Limb (tissue), 2 donors: ENCODE measurements at regions not wholly inside any gene's neighbourhood (a gene's known extent, or its start where the extent isn't known, plus 50 kb on each side); places are given as distances from the start of the nearest gene placed in this dataset.

ENCODE experiments used
- DNase-seq, 2 donors: peaks; one replicate each; pipeline ENCODE4 v3.0.0-alpha.2; 2016; ENCODE audit errors: extremely low spot score in 2 of 2

DNA sequence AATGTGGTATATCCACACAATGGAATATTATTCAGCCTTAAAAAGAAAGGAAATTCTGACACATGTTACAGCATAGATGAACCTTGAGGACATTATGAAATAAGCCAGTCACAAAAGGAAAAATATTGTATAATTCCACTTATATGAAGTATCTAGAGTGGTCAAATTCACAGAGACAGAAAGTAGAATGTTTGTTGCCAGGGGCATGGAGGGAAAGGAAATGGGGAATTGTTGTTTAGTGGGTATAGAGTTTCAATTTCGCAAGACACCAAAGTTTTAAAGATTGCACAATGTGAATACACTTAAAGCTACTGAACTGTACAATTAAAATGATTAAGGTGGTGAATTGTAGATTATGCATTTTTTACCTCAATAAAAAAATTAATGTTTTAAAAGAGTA lies 92.9 kb downstream of the TXNL1 start:
- DNase-seq = no peak

DNA sequence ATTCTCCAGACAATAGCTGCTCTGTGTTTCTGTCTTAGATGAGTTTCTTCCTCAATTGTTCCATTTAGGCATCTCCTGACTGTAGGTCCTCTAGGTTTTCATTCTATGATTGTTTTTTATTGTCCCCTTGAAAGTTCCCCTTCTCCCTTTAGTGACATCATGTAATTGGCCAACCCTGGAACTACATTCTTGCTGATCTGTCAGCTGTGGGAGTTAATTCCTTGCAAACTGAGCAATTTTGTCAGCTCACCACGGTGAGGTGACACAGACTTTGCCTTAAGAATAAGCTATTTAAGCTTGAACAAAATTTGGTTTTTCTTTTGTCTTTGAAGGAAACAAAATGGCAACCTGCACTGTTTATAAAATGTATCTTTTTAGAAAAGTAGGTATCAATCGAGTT lies 95.9 kb downstream of the TXNL1 start:
- DNase-seq = no peak

DNA sequence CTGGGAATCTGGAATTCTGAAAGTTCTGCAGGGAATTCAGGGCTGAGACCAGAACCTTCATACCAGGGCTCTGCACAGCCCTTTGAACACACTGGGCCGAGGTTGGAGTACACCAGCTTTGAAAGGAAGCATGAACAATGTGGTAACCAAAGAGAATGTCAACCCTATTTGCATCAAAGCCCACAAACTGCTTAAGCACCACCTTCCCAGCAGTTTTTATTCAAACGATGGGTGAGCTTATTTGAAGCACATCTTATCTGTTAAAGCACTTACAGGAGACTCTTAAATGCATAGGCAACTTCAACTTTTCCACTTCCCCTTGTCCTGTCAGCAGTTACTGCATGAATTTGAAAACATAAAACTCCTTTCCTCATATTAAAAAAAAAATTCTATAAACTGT lies 96.6 kb downstream of the TXNL1 start:
- DNase-seq = no peak

DNA sequence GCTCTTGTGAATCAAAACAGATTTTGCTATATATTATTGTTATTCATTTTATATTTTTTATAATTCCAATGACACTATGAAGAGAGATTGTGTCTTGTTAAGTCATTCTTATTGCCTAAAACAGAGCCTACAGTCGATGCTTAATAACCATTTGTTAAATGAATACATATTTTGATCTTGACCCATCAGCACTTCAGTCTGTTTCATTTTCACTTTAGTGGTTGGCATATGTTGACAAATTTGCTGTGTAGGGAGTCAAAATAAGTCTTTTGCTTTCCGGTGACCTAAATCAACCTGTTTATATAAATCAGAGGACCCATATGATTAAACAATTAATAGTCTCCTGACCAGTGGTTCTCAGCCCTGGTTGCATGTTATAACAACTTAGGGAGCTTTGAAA lies 97.1 kb downstream of the TXNL1 start:
- no peak for DNase-seq

DNA sequence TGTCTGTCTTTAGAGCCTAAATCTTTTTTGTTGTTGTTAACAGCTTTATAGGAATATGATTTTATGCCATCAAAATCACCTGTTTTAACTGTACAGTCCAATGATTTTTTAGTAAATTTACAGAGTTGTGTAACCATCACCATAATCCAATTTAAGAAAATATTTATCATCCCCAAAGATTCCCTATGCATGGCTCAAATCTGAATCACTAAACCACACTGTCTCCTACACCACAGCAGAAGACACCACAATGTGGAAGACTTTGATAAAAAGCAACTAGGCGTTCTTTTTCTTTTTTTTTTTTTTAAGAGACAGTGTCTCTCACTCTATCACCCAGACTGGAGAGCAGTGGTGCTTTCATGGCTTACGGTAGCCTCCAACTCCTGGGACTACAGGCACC lies 99.6 kb downstream of the TXNL1 start:
- DNase-seq = no peak

GRCh38 chr18:56532176-56532840 lies 106.1 kb downstream of the TXNL1 start:
- DNase-seq = no peak

DNA sequence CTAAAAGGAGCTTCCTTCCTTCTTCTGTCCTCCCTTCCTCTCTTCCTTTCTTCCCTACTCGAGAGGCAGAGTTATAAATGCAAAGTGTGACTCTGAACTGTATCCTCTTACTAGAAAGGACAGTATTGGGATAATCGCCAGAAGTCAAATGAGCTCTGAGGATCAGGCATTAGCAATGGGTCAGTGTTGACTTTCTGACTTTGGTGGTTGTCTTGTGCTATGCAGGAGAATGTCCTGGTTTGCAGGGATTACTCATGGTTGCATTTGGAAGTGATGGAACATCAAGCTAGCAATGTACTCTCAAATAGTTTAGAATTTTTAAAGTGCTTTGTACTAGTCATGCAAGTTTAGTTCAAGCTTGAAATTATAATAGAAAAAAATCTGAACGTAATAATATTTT lies 115.6 kb downstream of the TXNL1 start:
- DNase-seq = no peak

GRCh38 chr18:56521263-56521662 lies 117.1 kb downstream of the TXNL1 start:
- DNase-seq = no peak

- no peak for DNase-seq
Measured at GRCh38 chr18:56517761-56518160, 120.6 kb downstream of the TXNL1 start.

DNA sequence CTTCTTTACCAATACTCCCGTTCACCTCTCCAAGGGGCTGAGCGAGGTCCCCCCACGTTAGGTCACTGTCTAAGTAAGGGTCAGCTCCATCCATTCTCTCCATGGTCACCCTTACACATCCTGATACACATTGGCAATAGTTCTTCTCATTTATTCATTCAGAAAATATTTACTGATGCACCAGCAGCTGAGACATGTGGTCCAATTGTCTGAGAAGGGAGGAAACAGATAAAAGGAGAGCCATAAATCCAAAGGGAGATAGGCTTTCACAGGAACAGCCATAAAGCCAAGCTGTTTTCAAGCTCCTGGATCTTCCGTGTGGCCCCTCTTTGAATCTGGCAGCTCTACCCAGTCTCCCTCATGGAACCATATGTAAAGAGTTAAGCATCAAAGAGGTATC lies 121.2 kb downstream of the TXNL1 start:
- peak in 1 of 2 donors; percentile 24 for DNase-seq

GRCh38 chr18:56516789-56517188 lies 121.6 kb downstream of the TXNL1 start:
- peak in 1 of 2 donors; percentile 44 for DNase-seq

DNA sequence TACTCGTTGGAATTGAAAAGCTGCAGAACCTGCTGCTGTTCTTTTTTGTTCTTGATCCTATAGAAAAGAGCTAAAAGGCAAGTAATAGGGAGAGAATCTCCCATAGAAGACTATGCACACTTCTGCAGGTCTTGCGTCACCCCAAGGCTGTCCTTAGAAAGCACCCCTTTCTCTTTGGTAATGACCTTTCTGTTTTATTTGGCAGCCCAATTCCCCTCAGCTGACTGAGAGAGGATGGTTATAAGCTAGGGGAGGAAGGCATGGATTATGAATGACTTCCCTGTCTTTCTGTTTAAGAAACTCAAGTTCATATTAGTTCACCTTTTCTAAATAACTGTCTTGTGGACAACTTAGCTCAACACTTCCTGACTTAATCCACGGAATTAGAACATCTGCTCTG lies 122.9 kb downstream of the TXNL1 start:
- no peak for DNase-seq

- no peak for DNase-seq
Measured at GRCh38 chr18:56511996-56512395, 126.4 kb downstream of the TXNL1 start.

GRCh38 chr18:56510108-56510507 lies 128.3 kb downstream of the TXNL1 start:
- no peak for DNase-seq

DNA sequence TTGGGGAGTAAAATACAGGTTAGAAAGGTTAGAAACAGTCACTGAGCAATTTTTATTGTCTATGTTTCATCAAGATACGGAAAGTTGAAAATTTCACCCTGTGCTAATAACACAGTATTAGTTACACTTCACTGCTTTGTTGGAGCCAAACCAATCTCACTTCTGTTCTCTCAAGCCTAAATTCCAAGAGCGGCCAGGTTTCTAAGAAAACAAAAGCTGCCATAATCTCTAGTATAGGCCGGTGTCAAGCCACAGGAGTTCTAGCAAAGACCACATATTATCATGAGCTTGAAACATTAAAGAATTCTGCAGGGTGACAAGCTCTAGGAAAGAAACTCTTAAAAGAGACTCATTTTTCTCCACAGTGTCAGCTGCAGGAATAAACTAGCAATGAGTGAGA lies 128.7 kb downstream of the TXNL1 start:
- DNase-seq = no peak

DNA sequence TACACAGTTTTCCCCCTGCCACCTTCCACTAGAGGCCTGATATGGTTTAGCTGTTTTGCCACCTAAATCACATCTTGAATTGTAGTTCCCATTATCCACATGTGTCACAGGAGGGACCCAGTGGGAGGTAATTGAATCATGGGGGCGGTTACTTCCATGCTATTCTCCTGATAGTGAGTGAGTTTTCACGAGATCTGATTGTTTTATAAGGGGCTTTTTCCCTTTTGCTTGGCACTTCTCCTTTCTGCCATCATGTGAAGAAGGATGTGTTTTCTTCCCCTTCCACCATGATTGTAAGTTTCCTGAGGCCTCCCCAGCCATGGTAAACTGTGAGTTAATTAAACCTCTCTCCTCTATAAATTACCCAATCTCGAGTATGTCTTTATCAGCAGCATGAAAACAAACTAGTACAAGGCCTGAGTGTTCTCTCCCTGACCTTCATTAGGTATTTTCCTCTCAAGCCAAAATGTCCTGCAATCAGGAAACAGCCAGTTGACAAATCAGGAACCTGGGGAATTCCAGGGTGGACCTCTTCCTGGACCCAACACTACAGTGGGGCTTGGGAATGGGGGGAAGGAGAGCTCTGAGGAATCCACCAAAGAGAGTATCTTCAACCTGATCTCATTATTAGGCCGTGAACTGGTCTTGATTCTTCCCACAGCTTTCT lies 129.9 kb downstream of the TXNL1 start:
- DNase-seq = no peak

DNA sequence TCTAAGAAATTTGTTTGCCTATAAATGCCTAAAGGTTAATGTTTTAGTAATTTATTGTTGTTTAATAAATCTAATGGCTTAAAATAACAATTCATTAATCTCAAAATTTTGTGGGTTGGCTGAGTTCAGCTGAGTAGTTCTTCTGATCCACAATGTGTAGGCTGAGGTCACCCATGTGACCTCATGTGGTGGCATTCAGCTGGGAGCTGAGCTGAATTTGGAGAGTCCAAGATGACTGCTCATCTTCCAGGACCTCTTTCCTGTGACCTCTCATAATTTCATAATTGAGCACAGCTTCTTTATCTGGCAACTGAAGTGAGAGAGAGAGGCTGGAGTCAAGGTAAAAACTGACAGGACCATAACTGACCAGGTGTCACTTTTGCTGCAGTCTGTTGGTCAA lies 132.4 kb downstream of the TXNL1 start:
- no peak for DNase-seq

GRCh38 chr18:56505293-56505692 lies 133.1 kb downstream of the TXNL1 start:
- no peak for DNase-seq

DNA sequence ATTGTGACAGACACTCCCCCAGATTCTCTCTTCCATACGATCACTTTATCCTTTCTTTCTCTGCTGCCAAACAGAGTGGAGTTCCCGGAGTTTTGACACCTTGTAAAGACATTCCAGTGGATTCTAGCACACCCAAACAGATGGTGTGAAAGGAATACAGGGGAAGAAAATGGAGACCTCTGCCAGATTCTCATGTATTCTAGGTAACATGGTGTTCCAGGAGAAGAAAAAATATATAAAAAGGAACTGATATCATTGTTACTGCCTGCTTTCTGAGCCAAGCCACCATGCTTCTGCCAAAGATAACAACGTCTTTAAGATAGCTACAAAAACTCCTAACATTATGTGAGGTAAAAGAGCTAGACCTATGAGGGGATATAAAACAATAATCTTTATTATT lies 136.5 kb downstream of the TXNL1 start:
- DNase-seq = peak in 1 of 2 donors; percentile 16

DNA sequence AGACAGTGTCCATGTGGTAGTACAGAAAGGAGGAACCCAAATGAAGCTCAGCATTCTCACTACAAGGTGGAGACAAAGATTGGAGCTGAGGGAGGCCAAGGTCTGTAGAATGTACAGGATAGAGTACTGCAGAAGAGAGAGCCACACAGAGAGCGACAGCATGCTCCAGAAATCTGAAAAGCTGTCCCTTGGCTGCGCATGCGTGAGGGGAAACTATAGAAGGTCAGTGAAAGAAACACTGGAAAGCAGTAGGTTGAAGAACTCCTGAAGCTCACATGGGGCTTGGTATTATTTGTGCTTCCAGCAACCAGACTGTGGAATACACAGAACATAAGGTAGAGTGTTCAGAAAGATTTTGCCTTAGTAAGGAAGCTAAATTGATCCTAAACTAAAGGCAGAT lies 142.5 kb downstream of the TXNL1 start:
- no peak for DNase-seq

- no peak for DNase-seq
Measured at GRCh38 chr18:56493531-56493930, 144.9 kb downstream of the TXNL1 start.

DNA sequence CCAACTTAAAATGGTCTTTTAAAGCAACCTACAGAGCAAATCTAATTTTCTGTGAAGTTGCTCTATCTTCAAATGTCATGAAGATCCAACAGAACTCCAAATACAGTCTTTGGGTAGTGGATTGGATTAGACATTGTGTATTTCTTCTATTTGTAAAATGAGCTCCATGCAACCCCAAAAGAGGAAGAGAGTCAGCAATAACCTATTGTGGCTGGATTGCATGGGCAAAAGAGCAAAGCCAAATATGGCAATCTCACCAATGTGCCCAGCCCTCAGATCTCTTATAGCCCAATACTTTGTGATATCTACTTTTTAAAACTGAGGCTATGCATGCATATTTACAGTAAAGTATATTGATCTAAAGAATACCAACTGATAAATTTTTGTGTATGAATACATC lies 146.3 kb downstream of the TXNL1 start:
- no peak for DNase-seq

DNA sequence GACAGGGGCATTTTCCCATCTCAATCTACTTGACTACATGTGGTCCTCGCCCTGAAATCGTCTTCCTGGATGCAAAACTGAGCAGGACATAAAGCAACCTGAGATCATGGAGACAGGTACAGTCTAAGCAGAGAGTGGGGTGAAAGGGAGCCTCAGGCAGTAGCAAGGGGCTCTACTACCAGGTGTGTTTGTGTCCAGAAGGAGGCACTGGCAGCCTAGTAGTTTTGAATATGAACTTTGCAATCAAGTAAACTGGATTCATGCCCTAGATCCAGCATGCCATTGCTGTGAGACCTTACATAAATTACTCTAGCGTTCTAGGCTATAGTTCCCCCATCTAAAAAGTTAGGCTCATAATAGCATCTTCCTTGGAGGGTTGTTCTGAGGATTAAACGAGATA lies 147.4 kb downstream of the TXNL1 start:
- DNase-seq = no peak

DNA sequence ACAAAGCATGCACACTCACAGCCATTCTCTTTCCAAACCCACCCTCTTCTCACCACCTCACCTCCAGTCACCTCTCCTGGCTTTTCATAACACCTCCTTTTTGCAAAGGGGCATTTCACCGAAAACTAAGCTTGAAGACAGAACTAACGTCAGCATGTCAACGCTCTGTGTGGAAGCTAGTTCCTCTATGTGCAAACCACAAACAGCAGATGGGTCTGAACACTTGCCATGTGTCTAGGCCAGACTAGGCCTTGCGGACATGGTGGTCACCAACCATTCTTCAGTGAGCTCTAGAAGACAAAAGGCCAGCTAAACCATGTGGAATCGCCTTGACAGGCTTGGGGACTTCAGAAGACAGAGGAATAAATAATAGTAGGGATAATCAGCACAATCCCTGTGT lies 148.5 kb downstream of the TXNL1 start:
- DNase-seq = no peak
